HepG2 (cell line): ENCODE measurements at regions not wholly inside any gene's neighbourhood (a gene's known extent, or its start where the extent isn't known, plus 50 kb on each side); places are given as distances from the start of the nearest gene placed in this dataset.

Source experiments
- EZH2 ChIP-seq: conservative IDR thresholded peaks from 2 replicates; pipeline ENCODE4 v1.6.1; 2012; ENCODE audit warnings: mild to moderate bottlenecking, low read depth, low read length, moderate library complexity
- FOXJ3 ChIP-seq: sonication (generic); formaldehyde crosslinking; IDR thresholded peaks from 2 replicates; pipeline ENCODE4 v1.4.0; 2020; ENCODE audit warnings: missing genetic modification reagents, mild to moderate bottlenecking, borderline replicate concordance
- RAD21 ChIP-seq: fragments of 450-650 bp; formaldehyde crosslinking; IDR thresholded peaks from 2 replicates; pipeline ENCODE4 v1.5.0; 2020; ENCODE audit warnings: mild to moderate bottlenecking
- RBM39 ChIP-seq: fragments of 200-400 bp; formaldehyde crosslinking; IDR thresholded peaks from one replicate; pipeline ENCODE4 v1.6.1; 2018; ENCODE audit warnings: antibody characterized with exemption, mild to moderate bottlenecking, low read depth, low read length; ENCODE audit not compliant: poor library complexity, severe bottlenecking
- SMARCC2 ChIP-seq: fragments of 450-650 bp; IDR thresholded peaks from 2 replicates; pipeline ENCODE4 v1.6.1; 2017; ENCODE audit warnings: antibody characterized with exemption, mild to moderate bottlenecking
- SMC3 ChIP-seq: IDR thresholded peaks from 2 replicates; pipeline ENCODE4 v1.6.1; 2011; ENCODE audit warnings: low read length, improper control_type of control experiment
- ZNF274 ChIP-seq: sonication (generic); formaldehyde crosslinking; IDR thresholded peaks from 2 replicates; pipeline ENCODE4 v1.5.1; 2020; ENCODE audit warnings: mild to moderate bottlenecking, missing genetic modification reagents
- TF ChIP-seq, protein P1 (sequence below): sonication (generic); formaldehyde crosslinking; IDR thresholded peaks from 2 replicates; pipeline ENCODE4 v1.5.0; 2020; ENCODE audit warnings: mild to moderate bottlenecking, missing genetic modification reagents, moderate library complexity
- TF ChIP-seq, protein P2 (sequence below), 2 experiments: sonication (generic) in 1 of 2; formaldehyde crosslinking in 1 of 2; IDR thresholded peaks; 2 replicates each; pipeline versions ENCODE4 v1.4.0 to v1.6.1; 2018 to 2020; ENCODE audit warnings: missing genetic modification reagents in 2 of 2, borderline replicate concordance in 1 of 2, low read depth in 1 of 2, mild to moderate bottlenecking in 1 of 2, missing biosample characterization in 1 of 2

DNA sequence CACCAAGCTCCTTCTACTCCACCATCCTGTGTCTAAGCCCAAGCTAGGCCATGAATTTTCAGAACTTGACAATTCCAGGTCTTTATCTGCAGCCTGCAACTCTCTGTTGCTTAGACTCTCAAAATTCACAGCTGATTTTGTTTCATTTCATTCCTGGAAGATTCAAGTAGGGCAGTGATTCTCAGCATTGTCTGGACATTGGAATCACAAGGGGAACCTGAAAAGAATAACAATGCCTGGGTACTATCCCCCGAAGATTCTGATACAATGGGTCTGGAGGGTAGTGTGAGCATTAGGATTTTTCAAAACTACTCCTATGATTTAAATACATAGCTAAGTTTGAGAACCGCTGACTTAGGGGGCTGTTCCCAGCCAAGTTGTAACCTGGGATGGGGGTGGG is 534.7 kb upstream of the IL12A start:
- TF ChIP-seq RBM39 (no peak), FOXJ3 (CRISPR knock-in tag) (no peak), SMC3 (no peak), ZNF274 (CRISPR knock-in tag) (no peak), EZH2 (no peak), SMARCC2 (no peak), RAD21 (CRISPR knock-in tag) (no peak)
- TF ChIP-seq, protein P1, sequence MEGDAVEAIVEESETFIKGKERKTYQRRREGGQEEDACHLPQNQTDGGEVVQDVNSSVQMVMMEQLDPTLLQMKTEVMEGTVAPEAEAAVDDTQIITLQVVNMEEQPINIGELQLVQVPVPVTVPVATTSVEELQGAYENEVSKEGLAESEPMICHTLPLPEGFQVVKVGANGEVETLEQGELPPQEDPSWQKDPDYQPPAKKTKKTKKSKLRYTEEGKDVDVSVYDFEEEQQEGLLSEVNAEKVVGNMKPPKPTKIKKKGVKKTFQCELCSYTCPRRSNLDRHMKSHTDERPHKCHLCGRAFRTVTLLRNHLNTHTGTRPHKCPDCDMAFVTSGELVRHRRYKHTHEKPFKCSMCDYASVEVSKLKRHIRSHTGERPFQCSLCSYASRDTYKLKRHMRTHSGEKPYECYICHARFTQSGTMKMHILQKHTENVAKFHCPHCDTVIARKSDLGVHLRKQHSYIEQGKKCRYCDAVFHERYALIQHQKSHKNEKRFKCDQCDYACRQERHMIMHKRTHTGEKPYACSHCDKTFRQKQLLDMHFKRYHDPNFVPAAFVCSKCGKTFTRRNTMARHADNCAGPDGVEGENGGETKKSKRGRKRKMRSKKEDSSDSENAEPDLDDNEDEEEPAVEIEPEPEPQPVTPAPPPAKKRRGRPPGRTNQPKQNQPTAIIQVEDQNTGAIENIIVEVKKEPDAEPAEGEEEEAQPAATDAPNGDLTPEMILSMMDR (CRISPR knock-in tag), result no peak
- TF ChIP-seq, protein P2, sequence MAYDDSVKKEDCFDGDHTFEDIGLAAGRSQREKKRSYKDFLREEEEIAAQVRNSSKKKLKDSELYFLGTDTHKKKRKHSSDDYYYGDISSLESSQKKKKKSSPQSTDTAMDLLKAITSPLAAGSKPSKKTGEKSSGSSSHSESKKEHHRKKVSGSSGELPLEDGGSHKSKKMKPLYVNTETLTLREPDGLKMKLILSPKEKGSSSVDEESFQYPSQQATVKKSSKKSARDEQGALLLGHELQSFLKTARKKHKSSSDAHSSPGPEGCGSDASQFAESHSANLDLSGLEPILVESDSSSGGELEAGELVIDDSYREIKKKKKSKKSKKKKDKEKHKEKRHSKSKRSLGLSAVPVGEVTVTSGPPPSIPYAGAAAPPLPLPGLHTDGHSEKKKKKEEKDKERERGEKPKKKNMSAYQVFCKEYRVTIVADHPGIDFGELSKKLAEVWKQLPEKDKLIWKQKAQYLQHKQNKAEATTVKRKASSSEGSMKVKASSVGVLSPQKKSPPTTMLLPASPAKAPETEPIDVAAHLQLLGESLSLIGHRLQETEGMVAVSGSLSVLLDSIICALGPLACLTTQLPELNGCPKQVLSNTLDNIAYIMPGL (CRISPR knock-in tag; IDR thresholded peaks at IDR 0.05; ENCODE audit: borderline replicate concordance in 1 of 2, low read depth in 1 of 2), result no peak
